Trophoblast cell (in vitro differentiated cells and primary cell): ENCODE measurements at regions not wholly inside any gene's neighbourhood (a gene's known extent, or its start where the extent isn't known, plus 50 kb on each side); places are given as distances from the start of the nearest gene placed in this dataset.
A peak's percentile ranks its signal among the peaks of the same experiment; 100 is the strongest.

Experiments
- DNase-seq, 2 donors: peaks; one replicate each; pipeline ENCODE4 v3.0.0-alpha.2; 2016
- H2AFZ ChIP-seq: 2 replicates; pipeline ENCODE4 v1.6.1; 2013; ENCODE audit warnings: low read length, moderate library complexity, mild to moderate bottlenecking; ENCODE audit not compliant: insufficient read depth, poor library complexity
- H2AK5ac ChIP-seq: 2 replicates; pipeline ENCODE4 v1.6.1; 2013; ENCODE audit warnings: mild to moderate bottlenecking, low read length
- H2BK120ac ChIP-seq: 2 replicates; pipeline ENCODE4 v1.6.1; 2013; ENCODE audit warnings: low read length, mild to moderate bottlenecking, moderate library complexity; ENCODE audit not compliant: insufficient read depth, poor library complexity
- H2BK12ac ChIP-seq: 2 replicates; pipeline ENCODE4 v1.6.1; 2013; ENCODE audit warnings: mild to moderate bottlenecking, low read length, moderate library complexity
- H2BK5ac ChIP-seq: 2 replicates; pipeline ENCODE4 v1.6.1; 2013; ENCODE audit warnings: low read length, low read depth, moderate library complexity, mild to moderate bottlenecking; ENCODE audit not compliant: poor library complexity
- H3K14ac ChIP-seq: 2 replicates; pipeline ENCODE4 v1.6.1; 2013; ENCODE audit warnings: mild to moderate bottlenecking, low read length
- H3K18ac ChIP-seq: 2 replicates; pipeline ENCODE4 v1.6.1; 2013; ENCODE audit warnings: mild to moderate bottlenecking, low read length
- H3K23ac ChIP-seq: 2 replicates; pipeline ENCODE4 v1.6.1; 2013; ENCODE audit warnings: low read length
- H3K27ac ChIP-seq: 2 replicates; pipeline ENCODE4 v1.5.1; 2013; ENCODE audit warnings: low read depth, mild to moderate bottlenecking, inconsistent platforms, low read length, moderate library complexity
- H3K27me3 ChIP-seq: 2 replicates; pipeline ENCODE4 v1.6.1; 2013; ENCODE audit warnings: inconsistent platforms, mild to moderate bottlenecking, low read length, moderate library complexity; ENCODE audit not compliant: insufficient read depth
- H3K36me3 ChIP-seq, 2 experiments: 1 replicate in 1 of 2; 2 replicates in 1 of 2; pipeline ENCODE4 v1.6.1; 2013; ENCODE audit warnings: low read length in 2 of 2, mild to moderate bottlenecking in 2 of 2, moderate library complexity in 1 of 2; ENCODE audit not compliant: insufficient read depth in 2 of 2, control insufficient read depth in 1 of 2
- H3K4ac ChIP-seq: 2 replicates; pipeline ENCODE4 v1.6.1; 2013; ENCODE audit warnings: low read depth, mild to moderate bottlenecking, low read length, moderate library complexity
- H3K4me1 ChIP-seq, 2 experiments: 1 replicate in 1 of 2; 2 replicates in 1 of 2; pipeline ENCODE4 v1.6.1; 2013; ENCODE audit warnings: low read length in 2 of 2, mild to moderate bottlenecking in 2 of 2, moderate library complexity in 1 of 2; ENCODE audit not compliant: insufficient read depth in 2 of 2, control insufficient read depth in 1 of 2
- H3K4me2 ChIP-seq: 2 replicates; pipeline ENCODE4 v1.6.1; 2013; ENCODE audit warnings: inconsistent platforms, mild to moderate bottlenecking, low read length, moderate library complexity
- H3K4me3 ChIP-seq: 2 replicates; pipeline ENCODE4 v1.5.1; 2013; ENCODE audit warnings: mild to moderate bottlenecking, low read depth, low read length, inconsistent platforms
- H3K79me1 ChIP-seq: one replicate; pipeline ENCODE4 v1.6.1; 2013; ENCODE audit warnings: low read length
- H3K79me2 ChIP-seq: 2 replicates; pipeline ENCODE4 v1.6.1; 2013; ENCODE audit warnings: low read length, mild to moderate bottlenecking; ENCODE audit not compliant: control insufficient read depth, insufficient read depth, poor library complexity
- H3K9ac ChIP-seq: 2 replicates; pipeline ENCODE4 v1.6.1; 2013; ENCODE audit warnings: mild to moderate bottlenecking, low read length
- H3K9me3 ChIP-seq: 2 replicates; pipeline ENCODE4 v1.6.1; 2013; ENCODE audit warnings: low read depth, mild to moderate bottlenecking, control low read depth, inconsistent platforms, low read length; ENCODE audit not compliant: insufficient read depth
- H4K12ac ChIP-seq: 2 replicates; pipeline ENCODE4 v1.6.1; 2013; ENCODE audit warnings: low read depth, mild to moderate bottlenecking, low read length, moderate library complexity
- H4K8ac ChIP-seq: 2 replicates; pipeline ENCODE4 v1.6.1; 2013; ENCODE audit warnings: low read depth, mild to moderate bottlenecking, low read length, moderate library complexity
- H4K91ac ChIP-seq: one replicate; pipeline ENCODE4 v1.6.1; 2013; ENCODE audit warnings: low read depth, mild to moderate bottlenecking, low read length, moderate library complexity
- WGBS: extraction: QIAGEN DNeasy Blood & Tissue Kit; methylation state at CpG from one replicate; pipeline ENCODE4 v1.1.7; 2013; ENCODE audit warnings: missing lambda C conversion rate; ENCODE audit not compliant: insufficient read length, insufficient coverage; ENCODE audit errors: extremely low coverage; 5-methylcytosine and 5-hydroxymethylcytosine counted together

DNA sequence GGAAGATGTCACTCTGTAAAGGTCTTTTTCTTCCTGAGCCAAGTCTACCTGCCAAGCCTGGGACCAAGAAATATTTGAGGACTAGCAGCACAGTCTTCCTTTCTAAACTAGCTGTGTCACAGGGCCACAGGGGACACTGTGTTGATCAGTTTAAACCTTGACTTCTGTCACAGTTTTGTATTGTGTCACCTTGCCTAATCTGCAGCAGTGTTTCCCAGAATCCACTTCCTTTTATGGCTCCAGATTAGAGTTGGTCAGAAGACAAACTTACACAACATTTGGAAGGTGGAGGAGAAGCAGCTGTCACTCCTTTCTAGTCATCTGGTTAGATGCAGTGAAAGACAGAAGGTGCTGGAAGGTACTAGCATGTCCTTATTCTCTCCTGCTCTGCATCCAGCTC lies 143.1 kb upstream of the BCOR start:
- no peaks in the 10 kb centered on the region for H3K79me1 ChIP-seq

DNA sequence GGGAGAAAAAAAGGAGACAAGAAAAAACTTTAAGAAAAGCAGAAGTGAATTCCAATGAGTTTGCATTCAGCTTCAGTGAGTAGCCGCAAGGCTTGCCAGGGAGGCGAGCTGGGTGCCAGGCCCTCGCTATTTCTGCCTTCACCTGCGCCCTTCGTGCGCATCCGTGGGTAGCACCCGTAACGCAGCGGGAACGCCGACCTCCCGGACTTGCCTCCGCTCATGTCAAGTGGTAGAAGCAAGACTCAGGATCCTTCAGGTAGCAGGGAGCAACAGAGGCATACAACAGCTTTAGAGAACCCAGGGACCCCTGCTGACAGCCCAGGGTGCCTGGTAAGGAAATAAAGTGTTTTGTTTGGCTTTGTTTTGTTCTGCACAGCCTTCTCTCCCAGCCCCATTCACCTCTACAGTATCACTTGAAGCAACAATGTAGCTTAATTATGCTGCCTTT lies 140.0 kb upstream of the BCOR start:
- H4K91ac ChIP-seq = no peak overlapping the region
- no peak overlapping the region for H3K23ac ChIP-seq
- H3K79me1 ChIP-seq = no peaks in the 10 kb centered on the region
- H3K18ac ChIP-seq = no peak overlapping the region
- H3K9ac ChIP-seq = no peak overlapping the region
- H2BK120ac ChIP-seq = no peak overlapping the region
- H3K27ac ChIP-seq = no peak overlapping the region
- H3K4me2 ChIP-seq = no peak overlapping the region
- DNase-seq = no peak
- H3K27me3 ChIP-seq = no peaks in the 10 kb centered on the region
- peak overlapping the region; percentile 54 for H4K12ac ChIP-seq
- no peak overlapping the region for H2AFZ ChIP-seq
- no peak overlapping the region for H2BK5ac ChIP-seq
- no peak overlapping the region for H4K8ac ChIP-seq
- H2AK5ac ChIP-seq = no peak overlapping the region
- no CpG with 5 or more reads among the region's 14 CpGs for WGBS
- no peak overlapping the region for H3K4me3 ChIP-seq
- H3K36me3 ChIP-seq = no peaks in the 10 kb centered on the region
- no peak overlapping the region for H3K4ac ChIP-seq
- no peaks in the 10 kb centered on the region for H3K79me2 ChIP-seq
- H2BK12ac ChIP-seq = no peak overlapping the region
- H3K4me1 ChIP-seq = no peaks in the 10 kb centered on the region
- no peak overlapping the region for H3K14ac ChIP-seq
- H3K9me3 ChIP-seq = no peaks in the 10 kb centered on the region

More for the DNA sequence above, 143.1 kb upstream of the BCOR start:
- H3K4me2 ChIP-seq = no peak overlapping the region
- no peak overlapping the region for H3K14ac ChIP-seq
- H3K4me1 ChIP-seq = no peaks in the 10 kb centered on the region
- no peaks in the 10 kb centered on the region for H3K36me3 ChIP-seq
- DNase-seq = no peak
- no peak overlapping the region for H4K91ac ChIP-seq
- H2BK12ac ChIP-seq = no peak overlapping the region
- no peak overlapping the region for H4K8ac ChIP-seq
- no peak overlapping the region for H2BK5ac ChIP-seq
- H3K27ac ChIP-seq = no peak overlapping the region
- no peak overlapping the region for H2AFZ ChIP-seq
- H3K23ac ChIP-seq = no peak overlapping the region
- H4K12ac ChIP-seq = no peak overlapping the region
- H2AK5ac ChIP-seq = no peak overlapping the region
- no peak overlapping the region for H3K4me3 ChIP-seq
- H3K9me3 ChIP-seq = no peaks in the 10 kb centered on the region
- H3K4ac ChIP-seq = no peak overlapping the region
- H2BK120ac ChIP-seq = no peak overlapping the region
- no peak overlapping the region for H3K9ac ChIP-seq
- no peaks in the 10 kb centered on the region for H3K79me2 ChIP-seq
- no peak overlapping the region for H3K18ac ChIP-seq
- no peaks in the 10 kb centered on the region for H3K27me3 ChIP-seq

DNA sequence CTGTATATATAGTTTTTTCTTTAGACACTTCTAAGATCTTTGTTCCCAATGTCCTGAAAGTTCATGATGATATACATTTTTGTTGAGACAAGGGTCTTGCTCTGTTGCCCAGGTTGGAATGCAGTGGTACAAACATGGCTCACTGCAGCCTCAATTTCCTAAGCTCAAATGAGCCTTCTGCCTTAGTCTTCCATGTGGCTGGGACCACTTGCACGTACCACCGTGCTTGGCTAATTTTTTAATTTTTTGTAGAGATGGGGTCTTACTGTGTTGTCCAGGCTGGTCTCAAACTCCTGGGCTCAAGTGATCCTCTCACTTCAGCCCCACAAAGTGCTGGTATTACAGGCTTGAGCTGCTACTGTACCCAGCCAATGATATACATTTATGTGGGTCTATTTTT lies 132.9 kb upstream of the BCOR start:
- WGBS = no CpG with 5 or more reads among the region's 2 CpGs

DNA sequence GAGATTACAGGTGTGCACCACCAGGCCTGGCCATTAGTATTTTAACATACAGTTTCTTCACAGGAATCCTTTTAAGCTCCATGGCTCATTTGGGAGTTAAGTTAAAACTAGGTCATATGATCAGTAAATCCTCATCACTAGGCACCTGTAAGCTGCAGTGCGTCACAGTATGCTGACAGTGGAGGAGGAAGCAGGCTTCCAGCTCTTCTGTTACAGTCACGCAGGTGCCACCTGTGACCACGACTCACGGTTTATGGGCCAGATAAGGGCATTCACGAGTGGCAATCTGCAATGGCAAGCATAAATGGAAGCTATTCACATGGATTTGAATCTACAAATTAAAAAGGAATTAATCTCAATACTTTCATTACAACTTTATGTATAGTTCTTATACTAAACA lies 129.4 kb upstream of the BCOR start:
- Histone ChIP-seq H4K91ac (no peak overlapping the region), H2AK5ac (no peak overlapping the region), H3K9ac (no peak overlapping the region), H3K14ac (no peak overlapping the region), H2BK12ac (no peak overlapping the region), H2AFZ (no peak overlapping the region), H3K4me1 (no peaks in the 10 kb centered on the region), H2BK120ac (no peak overlapping the region), H4K8ac (no peak overlapping the region), H3K4me2 (no peak overlapping the region), H3K23ac (no peak overlapping the region), H3K9me3 (no peaks in the 10 kb centered on the region), H3K4ac (no peak overlapping the region), H3K79me2 (no peaks in the 10 kb centered on the region), H3K18ac (no peak overlapping the region), H3K27me3 (no peaks in the 10 kb centered on the region), H2BK5ac (no peak overlapping the region), H3K79me1 (no peaks in the 10 kb centered on the region), H3K36me3 (no peaks in the 10 kb centered on the region), H3K4me3 (no peak overlapping the region), H3K27ac (no peak overlapping the region), H4K12ac (no peak overlapping the region)
- no peak for DNase-seq
- no CpG with 5 or more reads among the region's 5 CpGs for WGBS

More for the DNA sequence above, 132.9 kb upstream of the BCOR start:
- H4K91ac ChIP-seq = no peak overlapping the region
- H3K36me3 ChIP-seq = no peaks in the 10 kb centered on the region
- no peak overlapping the region for H3K14ac ChIP-seq
- no peak for DNase-seq
- H3K9ac ChIP-seq = no peak overlapping the region
- H3K79me1 ChIP-seq = no peaks in the 10 kb centered on the region
- H3K4ac ChIP-seq = no peak overlapping the region
- no peak overlapping the region for H3K4me3 ChIP-seq
- H3K4me2 ChIP-seq = no peak overlapping the region
- no peaks in the 10 kb centered on the region for H3K9me3 ChIP-seq
- H4K8ac ChIP-seq = no peak overlapping the region
- H3K27ac ChIP-seq = no peak overlapping the region
- H4K12ac ChIP-seq = no peak overlapping the region
- H3K79me2 ChIP-seq = no peaks in the 10 kb centered on the region
- H2AFZ ChIP-seq = no peak overlapping the region
- no peaks in the 10 kb centered on the region for H3K27me3 ChIP-seq
- H3K4me1 ChIP-seq = no peaks in the 10 kb centered on the region
- no peak overlapping the region for H2BK5ac ChIP-seq
- H2AK5ac ChIP-seq = no peak overlapping the region
- no peak overlapping the region for H3K18ac ChIP-seq
- no peak overlapping the region for H3K23ac ChIP-seq
- no peak overlapping the region for H2BK120ac ChIP-seq
- H2BK12ac ChIP-seq = no peak overlapping the region
